ENCODE measurements at regions not wholly inside any gene's neighbourhood (a gene's known extent, or its start where the extent isn't known, plus 50 kb on each side); places are given as distances from the start of the nearest gene placed in this dataset.
"Not testable (repeated sequence)": the region's sequence is repeated elsewhere in the genome, so short reads cannot be mapped to it uniquely, and the experiment has no call there.

DNA sequence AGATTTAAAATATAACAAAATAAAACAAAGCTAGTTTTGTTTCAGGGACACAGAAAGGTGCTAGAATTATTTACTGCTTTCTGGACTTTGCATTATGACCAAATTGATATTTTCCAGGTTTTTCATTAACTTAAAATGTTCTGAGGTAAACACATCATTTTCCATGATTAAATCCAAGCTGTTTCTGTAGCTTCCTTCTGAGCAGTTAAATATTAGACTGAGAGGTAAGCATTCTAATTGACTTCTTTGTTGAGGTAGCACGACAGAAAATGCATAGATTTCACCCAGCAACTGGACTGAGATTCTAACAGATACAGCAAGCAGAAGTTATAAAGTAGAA, 98.3 kb downstream of the BMP4 start:
- DNase-seq (ENCODE audit: low spot score) (no peak), FAIRE-seq (no peak)

DNA sequence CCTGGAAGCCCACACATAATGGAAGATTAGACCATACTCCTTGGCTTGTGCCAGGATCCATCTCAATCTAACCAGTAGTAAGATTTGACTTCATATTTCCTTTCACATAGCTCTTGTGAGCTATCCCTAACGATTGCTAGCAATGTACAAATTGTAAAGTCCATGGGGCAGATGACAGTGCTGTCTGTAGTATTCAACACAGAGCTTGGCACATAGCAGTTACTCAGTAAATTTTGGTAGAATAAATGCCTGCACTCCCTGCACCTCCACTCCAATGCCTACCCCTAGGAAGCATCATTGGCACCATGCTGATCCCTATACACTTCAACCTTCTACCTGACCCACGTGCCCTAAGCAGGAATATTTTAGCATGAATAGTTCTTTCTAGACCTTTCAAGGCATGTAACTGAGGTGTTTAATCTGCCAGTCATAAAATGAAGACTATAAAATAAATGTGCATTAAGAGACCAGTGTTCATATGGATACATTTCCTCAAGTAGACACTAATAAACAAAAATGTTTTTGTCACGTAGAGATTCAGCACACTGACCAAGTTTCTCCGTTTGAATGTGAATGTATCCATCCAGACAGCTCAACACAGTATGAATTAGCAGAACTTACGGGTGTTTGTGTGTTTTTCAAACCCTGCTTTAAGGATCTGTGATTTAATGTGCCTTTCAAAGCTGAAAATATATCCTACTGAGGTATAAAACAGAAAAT, 98.8 kb downstream of the BMP4 start:
- FAIRE-seq (no peak), DNase-seq (ENCODE audit: low spot score) (no peak)

DNA sequence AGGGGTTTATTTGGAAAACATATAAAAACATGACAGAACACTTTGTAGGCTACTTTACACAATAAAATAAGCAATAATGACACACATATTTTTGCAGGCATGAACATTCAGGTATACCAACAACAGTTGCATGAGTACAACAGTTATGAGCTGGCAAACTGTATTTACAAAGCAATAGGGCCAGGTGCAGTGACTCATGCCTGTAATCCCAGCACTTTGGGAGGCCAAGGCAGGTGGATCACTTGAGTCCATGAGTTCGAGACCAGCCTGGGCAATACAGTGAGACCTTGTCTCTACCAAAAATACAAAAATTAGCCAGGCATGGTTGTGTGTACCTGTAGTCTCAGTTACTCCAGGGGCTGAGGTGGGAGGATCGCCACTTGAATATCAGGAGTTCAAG, 101.1 kb downstream of the BMP4 start:
- FAIRE-seq (no peak), DNase-seq (ENCODE audit: low spot score) (no peak)

DNA sequence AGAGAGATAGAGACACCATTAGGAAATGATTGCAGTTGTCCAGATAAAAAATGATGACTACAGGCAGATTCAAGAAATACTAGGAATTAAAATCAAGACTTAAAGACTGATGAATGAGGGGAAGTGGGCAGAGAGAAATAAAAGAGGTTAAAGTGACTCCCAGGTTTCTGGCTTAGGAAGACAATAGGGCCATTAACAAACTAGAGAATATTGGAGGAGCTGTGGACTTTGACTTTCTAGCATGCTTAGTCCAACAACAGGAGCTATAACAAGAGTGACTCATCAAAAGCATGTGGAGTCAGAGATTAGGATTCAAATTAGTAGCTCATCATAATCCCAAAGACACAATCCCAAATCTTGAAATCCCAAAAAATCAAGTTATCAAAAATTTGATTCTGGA, 101.5 kb downstream of the BMP4 start:
- no peak for DNase-seq (ENCODE audit: low spot score)
- no peak for FAIRE-seq

DNA sequence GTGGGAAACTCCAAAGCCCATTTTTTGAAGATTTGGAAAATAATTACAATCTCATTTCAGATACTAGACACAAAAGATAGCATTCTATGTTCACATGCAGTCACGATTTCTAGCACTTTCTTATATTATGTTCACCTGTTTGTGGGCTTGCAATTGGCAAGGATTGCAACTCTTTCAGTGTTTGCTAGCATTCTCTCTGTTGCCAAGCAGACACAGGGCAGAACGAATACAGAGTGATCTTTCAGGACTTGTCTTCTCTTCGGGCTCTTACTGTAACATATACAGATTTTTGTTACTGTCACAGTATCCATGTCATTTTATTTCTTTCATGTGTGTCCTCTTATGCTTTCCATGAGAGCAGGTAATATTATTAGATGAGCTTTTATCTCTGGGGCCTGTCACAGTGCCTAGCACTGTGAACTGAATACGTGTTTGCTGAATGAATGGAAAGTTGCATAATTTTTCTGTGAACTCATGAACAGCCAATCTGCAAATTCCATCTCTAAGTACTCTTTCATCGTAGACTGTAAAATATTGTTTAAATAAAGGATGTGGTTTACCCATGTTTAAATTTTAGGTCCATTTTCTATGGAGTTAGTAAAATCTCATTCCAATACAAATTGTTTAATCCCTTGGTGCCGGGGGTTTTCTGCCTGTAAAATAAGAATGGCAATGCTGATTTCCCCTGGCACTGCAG, 105.1 kb downstream of the BMP4 start:
- FAIRE-seq (no peak), DNase-seq (ENCODE audit: low spot score) (no peak)

DNA sequence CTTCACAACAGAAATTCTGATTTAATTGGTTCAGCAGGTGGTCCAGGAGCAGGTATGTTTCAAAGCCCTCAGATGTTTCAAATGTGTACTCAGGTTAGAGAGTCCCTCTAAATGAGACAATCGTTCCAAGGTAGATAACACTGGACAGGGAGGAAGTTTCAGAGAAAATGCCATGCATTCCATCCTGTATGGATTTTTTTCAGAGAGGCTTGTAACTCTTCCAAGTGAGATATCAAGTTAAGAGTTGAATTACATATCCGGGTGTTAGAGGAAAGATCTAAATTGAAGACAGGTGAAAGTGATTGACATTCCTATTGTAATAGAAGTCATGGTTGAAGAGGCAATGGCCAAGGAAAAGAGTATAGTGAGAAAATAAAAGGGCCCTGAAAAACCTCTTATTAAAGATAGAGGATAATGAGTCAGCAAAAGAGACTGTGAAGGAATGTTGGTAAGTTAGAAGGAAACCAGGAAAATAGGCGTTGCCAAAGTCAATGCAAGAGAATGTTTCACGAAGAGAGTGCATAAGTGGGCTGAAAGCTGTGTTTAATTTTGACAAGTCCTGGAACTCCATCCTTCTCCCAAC, 105.8 kb downstream of the BMP4 start:
- no peak for FAIRE-seq
- peak; percentile 21 for DNase-seq (ENCODE audit: low spot score)

DNA sequence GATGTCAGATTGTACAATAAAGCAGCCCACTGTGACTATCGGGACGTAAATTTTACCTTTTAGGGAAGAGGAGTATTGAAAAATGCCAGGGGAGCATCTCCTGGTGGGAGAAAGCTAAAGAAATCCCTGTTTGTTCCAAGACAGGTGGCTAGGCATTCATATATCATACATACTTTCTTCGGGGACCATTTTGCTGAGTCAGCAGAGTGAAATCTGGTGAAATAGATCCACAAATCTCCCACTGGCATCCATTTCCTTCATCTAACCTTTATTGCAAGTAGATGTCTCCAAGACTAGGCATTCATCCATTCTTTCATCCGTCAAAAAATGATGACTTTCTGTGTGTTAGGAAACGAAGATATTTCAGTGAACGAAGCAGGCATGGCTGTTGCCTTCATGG, 107.1 kb downstream of the BMP4 start:
- FAIRE-seq (no peak), DNase-seq (ENCODE audit: low spot score) (no peak)

DNA sequence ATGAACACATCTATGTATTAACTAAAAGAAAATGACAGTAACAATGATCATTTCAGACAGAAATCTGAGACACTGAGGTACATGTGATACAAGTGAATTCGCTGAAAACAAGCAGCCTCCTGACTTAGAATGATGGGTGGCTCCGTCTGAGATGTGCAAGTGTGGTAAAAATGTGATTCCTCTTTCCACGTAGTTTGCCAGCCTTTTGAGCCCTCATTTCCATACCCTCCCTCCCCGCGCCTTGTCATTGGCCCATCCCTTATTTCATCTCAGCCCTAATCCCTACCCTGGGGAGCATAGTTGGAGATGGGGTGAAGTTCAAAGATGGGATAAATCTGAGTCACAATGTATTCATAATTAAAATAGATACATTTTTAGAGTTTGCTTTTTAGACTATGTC, 107.8 kb downstream of the BMP4 start:
- FAIRE-seq (no peak), DNase-seq (ENCODE audit: low spot score) (no peak)

DNA sequence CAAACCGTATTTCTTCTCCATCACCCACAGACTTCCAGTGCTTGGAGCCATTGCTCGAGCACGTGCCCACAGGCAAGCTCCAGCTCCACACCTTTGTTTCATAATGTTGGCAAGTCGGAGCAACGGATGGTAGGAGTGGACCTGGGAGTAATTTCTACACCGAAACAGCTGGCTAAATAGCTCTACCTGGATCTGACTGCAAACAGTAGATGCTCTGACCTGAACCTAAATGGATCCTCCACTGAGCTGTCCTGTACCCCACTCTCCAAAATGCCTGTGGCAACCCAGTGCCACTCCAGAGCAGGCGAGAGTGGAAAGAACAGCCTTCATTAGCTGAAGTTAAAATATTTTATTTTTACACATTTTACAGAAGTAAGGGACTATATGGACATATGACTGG, 108.7 kb downstream of the BMP4 start:
- no peak for FAIRE-seq
- DNase-seq (ENCODE audit: low spot score): no peak

DNA sequence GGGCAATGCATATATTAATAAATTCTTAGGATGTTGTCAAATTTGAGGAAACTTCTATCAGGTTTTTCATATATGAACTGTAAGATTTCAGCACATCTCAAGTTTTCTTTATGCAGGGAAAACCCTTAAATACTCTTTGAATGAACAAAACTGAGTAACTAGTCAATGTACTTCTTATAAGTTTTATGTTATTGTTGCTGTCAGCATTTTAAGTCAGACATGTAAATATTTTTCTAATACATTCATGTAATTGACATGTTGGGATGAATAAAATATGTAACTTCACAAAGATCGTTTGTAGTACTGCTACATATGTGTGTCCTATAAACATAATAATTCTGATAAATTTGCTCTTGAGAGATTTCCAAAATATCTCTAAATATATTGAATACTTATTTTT, 109.6 kb downstream of the BMP4 start:
- no peak for DNase-seq (ENCODE audit: low spot score)

DNA sequence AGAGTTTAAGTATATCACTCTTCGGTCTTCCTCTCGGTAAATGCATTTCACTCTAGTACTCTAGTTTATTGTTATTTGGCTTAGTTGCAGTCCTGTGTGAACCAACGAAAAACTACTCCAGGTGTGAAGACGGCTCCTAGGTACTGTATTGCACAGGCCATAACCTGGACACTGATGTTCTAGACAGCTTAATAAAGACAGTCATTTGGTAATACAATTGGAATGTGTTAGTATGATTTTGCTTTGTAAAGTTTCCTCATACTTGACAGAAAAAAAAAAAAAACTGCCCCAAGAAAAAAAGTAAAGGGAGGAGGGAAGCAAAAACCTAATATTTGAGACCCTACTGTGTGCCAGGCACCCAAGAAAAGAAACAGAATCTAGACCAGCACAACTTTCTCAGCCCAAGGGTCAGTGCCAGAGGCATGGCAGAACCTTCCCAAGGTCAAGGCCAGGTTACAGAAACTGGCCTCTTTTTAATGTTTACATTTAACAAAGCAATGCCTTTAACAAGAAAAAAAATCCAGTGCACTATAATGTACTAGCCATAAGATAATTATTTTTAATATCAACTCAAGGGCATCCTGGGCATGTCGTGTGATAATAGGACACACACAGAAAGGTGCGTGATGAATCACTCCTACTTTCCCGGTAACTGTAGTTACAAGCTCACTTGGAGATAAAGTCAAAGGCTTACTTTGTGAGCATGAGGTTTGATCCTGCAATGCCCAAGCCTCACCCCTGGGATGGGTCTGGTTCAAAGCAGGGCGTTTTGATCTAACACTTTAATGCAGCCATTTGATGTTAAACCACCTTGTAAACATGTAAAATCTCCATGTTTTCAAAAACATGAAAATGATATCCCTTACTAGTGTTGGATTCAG, 110.6 kb downstream of the BMP4 start:
- FAIRE-seq: no peak
- no peak for DNase-seq (ENCODE audit: low spot score)

More for the DNA sequence above, 109.6 kb downstream of the BMP4 start:
- FAIRE-seq: no peak

DNA sequence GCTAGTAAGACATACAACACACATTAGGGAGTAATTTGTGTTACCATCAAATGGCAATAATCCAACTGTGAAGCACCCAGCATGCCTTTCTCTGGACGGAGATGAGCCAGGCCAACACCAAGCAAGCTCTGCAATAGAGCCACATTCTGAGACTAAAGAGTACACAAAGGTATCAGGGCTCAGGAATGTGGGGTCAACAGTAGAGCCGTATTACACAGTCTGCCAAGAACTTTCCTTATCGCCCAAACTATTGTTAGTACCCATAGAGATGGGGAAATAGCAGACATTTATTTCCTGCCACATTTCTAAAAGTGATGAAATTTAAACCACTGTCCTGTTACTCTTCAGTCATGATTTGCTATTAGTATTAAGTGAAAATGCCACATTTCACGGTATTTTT, 113.7 kb downstream of the BMP4 start:
- DNase-seq (ENCODE audit: low spot score) (peak; percentile 45), FAIRE-seq (no peak)

DNA sequence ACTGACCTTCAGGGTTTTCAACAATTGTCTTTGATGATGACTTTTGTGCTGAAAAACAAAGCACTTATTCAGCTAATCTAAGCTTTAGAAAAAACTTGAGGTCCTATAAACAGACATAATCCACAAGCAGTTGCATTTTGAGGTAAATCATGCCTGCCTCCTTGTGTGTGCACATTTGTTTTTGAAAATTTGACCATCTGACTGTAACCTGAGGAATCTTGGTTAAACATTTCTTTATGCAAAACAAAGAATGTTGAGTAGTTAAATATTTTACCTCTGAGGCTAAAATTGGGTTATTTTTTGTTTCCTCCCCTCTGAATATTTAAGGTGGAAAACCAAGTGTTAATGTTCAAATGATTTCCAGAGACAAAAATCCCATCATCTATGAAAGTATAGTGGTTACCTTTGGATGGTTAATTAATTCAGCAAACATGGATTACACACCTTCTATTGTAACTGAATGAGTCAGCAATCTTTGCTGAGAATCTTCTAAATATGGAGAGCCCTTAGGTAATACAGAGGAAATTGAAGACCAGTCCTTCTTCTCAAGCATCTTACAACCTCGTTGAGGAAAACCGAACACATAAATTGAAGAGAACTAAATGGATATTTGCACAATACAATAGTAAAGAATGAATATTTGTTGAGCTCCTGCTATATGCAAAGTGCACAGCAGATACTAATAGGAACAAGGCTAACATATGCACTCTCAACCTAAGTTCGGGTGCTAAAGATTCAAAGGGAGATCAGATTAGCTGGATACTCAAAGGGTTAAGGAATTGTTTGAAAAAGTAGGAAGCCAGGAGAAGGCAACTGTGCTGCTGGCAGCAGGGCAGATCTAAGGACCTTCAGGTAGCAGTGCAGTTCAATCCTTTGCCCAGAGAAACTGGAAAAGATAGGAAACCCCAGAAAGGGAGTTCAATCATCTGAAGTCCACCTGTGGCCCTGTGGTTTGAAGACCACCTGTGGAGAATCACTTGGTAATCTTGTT, 115.2 kb downstream of the BMP4 start:
- DNase-seq (ENCODE audit: low spot score) (no peak), FAIRE-seq (no peak)

DNA sequence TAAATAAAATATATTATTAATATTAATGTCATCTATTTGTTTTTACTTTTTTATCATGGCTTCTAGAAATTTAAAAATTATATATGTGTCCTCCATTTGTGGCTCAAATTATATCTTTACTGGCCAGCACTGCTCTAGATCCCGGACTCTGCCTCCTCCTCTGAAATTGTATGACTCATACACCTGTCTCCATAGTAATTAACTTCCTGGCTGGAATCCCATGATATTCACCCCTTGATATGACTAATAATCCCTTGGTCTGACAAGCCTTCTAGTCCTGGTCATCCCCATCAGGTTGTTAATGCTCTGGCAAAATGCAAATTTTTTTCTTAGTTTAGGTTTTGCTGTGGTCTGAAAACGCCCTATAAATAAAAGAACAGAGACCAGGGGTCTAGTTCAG, 116.2 kb downstream of the BMP4 start:
- FAIRE-seq (peak; percentile 72), DNase-seq (ENCODE audit: low spot score) (peak; percentile 61)

DNA sequence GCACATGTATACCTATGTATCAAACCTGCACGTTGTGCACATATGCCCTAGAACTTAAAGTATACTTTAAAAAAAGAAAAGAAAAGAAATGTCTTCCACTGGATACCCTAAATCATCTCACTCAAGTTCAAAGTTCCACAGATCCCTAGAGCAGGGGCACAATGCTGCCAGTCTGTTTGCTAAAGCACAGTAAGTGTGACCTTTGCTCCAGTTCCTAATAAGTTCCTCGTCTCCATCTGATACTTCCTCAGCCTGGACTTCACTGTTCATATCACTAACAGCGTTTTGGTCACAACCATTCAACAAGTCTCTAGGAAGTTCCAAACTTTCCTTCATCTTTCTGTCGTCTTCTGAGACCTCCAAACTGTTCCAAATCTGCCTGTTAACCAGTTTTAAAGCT, 118.3 kb downstream of the BMP4 start:
- no peak for FAIRE-seq

DNA sequence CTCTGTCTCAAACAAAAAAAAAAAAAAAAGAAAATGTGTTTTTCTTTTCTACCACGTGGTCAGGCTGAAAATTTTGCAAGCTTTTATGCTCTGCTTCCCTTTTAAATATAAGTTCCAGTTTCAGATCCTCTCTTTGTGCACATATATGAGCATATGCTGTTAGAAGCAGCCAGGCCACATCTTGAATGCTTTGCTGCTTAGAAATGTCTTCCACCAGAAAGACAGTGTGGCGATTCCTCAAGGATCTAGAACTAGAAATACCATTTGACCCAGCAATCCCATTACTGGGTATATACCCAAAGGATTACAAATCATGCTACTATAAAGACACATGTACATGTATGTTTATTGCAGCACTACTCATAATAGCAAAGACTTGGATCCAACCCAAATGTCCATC, 119.0 kb downstream of the BMP4 start:
- not testable (repeated sequence) for DNase-seq (ENCODE audit: low spot score); FAIRE-seq

More for the DNA sequence above, 118.3 kb downstream of the BMP4 start:
- no peak for DNase-seq (ENCODE audit: low spot score)

DNA sequence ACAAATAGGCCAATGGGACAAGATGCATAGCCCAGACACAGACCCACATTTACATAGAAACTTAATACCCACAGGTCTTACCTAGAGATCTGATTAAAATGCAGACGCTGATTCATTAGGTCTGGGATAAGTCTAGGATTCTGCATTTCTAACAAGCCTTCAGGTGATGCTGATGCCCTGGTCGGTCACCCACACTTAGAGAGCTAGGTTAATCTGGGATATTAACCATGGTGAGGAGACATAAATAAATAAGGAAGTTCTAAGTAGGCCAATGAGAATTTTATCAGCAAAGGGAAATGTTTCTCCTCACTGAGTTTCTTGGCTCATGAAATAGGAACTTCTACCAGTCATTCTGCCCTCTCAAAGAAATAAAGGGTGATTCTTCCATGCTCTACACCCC, 120.1 kb downstream of the BMP4 start:
- FAIRE-seq: no peak
- DNase-seq (ENCODE audit: low spot score): no peak

DNA sequence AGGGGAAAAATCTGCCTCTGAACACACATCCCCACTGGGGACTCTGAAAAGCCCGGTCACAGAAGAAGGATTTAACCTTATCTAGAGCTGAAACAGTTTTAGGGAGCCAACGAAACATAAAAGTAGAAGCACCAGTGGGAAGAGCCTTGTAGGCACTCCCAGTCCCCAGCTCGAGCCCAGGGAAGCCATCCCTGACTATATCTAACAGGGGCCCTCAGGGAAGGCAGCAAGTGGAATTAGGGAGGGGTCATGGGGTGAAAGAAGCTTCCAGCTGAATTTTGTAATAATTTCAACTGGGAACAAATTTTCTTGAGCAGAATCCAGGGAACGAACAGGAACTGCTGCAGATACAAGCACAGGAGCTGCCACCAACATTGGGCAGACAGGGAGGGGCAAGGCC, 127.8 kb downstream of the BMP4 start:
- DNase-seq (ENCODE audit: low spot score): no peak
- FAIRE-seq: no peak

DNA sequence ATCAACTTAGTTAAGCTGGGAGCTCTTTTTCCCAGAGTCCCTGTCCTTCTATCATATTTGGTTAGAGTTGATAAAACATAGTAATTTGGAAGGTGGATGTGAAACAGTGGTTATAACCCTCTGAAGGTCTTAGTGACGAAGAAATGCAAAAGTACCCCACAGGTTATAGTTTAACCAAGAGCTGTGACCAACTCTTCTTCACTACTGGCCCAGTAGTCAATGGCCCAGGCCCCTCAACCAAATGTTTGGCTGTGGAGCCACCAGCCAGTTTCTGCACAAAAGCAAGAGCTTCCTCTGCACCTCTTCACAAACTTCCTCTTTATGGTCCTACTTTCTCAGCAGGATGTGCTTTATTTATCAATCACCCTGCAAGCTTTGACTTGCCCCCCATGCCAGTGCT, 132.6 kb downstream of the BMP4 start:
- FAIRE-seq (no peak), DNase-seq (ENCODE audit: low spot score) (no peak)

DNA sequence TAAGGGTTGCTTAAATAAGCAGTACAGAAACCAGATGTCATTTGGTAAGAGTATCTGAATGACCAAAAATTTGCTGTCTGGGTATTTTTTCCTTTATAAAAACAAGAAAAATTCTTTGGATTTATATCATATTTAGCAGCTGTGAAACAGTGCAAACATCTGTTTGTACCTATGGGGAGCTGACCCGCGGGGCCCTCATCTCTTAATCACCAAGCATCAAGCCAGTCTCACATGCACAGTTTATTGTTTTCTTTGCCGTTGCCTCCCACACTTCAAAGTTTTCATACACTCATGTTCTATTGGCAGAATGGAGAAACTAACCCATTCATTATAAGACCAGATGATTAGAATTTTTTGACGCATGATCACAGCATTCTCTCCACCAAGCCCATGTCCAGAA, 142.2 kb downstream of the BMP4 start:
- no peak for FAIRE-seq

DNA sequence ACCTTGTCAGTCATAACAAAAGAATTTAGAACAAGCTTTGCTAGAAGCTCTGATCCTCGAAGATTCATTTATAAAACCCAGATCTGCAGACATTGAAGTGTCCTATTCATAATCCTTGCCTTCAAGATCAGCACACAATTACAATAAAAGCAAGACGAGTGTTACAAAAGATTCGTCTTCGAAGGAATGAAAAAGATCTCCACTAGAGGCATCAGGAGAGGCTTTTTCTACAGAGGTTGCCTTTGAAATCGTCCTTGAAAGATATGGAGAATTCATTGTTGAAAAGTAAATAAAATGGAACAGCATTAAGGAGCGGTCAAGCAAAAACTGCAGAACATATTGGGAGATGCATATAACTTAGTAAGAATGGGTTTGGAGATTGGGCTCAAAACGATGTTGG, 146.4 kb downstream of the BMP4 start:
- FAIRE-seq: no peak
- no peak for DNase-seq (ENCODE audit: low spot score)

More for the DNA sequence above, 142.2 kb downstream of the BMP4 start:
- DNase-seq (ENCODE audit: low spot score): no peak
